Spleen (tissue), 11 donors: ENCODE measurements at regions not wholly inside any gene's neighbourhood (a gene's known extent, or its start where the extent isn't known, plus 50 kb on each side); places are given as distances from the start of the nearest gene placed in this dataset.
"Not testable (repeated sequence)": the region's sequence is repeated elsewhere in the genome, so short reads cannot be mapped to it uniquely, and the experiment has no call there.

Source experiments
- DNase-seq: peaks from one replicate; pipeline ENCODE4 v3.0.0-alpha.2; 2020
- H3K27ac ChIP-seq, 8 donors: fragments of 200-600 bp; sonication (generic) in 7 of 8; 1 replicate in 4 of 8; 2 replicates in 4 of 8; pipeline versions ENCODE4 v1.5.0 to v1.8.0; 2016 to 2021; ENCODE audit warnings: inconsistent platforms in 4 of 8, mild to moderate bottlenecking in 4 of 8, moderate library complexity in 1 of 8
- H3K27me3 ChIP-seq, 7 donors: fragments of 200-600 bp; sonication (generic) in 6 of 7; replicated peaks in 1 of 7; 1 replicate in 4 of 7; 2 replicates in 3 of 7; pipeline versions ENCODE4 v1.5.0 to v1.8.0; 2016 to 2021; ENCODE audit warnings: inconsistent platforms in 3 of 7, mild to moderate bottlenecking in 1 of 7
- H3K36me3 ChIP-seq, 6 donors: fragments of 200-600 bp; sonication (generic) in 5 of 6; 1 replicate in 4 of 6; 2 replicates in 2 of 6; pipeline versions ENCODE4 v1.5.0 to v1.8.0; 2016 to 2021; ENCODE audit warnings: inconsistent platforms in 2 of 6
- H3K4me1 ChIP-seq, 6 donors: fragments of 200-600 bp; sonication (generic) in 5 of 6; 1 replicate in 3 of 6; 2 replicates in 3 of 6; pipeline versions ENCODE4 v1.5.0 to v1.8.0; 2016 to 2021; ENCODE audit warnings: inconsistent platforms in 3 of 6
- H3K4me3 ChIP-seq, 8 donors: fragments of 200-600 bp; sonication (generic) in 7 of 8; 1 replicate in 4 of 8; 2 replicates in 4 of 8; pipeline versions ENCODE4 v1.5.0 to v1.8.0; 2016 to 2021; ENCODE audit warnings: inconsistent platforms in 4 of 8, mild to moderate bottlenecking in 4 of 8, moderate library complexity in 2 of 8
- H3K9me3 ChIP-seq, 8 donors: fragments of 200-600 bp; sonication (generic) in 7 of 8; 1 replicate in 4 of 8; 2 replicates in 4 of 8; pipeline versions ENCODE4 v1.5.0 to v1.8.0; 2016 to 2021; ENCODE audit warnings: inconsistent platforms in 4 of 8
- CTCF ChIP-seq, 11 experiments: fragments of 200-600 bp in 7 of 11; fragments of 450-650 bp in 4 of 11; sonication (generic) in 4 of 11; IDR thresholded peaks in 8 of 11; conservative IDR thresholded peaks in 3 of 11; 1 replicate in 7 of 11; 2 replicates in 4 of 11; pipeline versions ENCODE4 v1.4.0 to v1.8.0; 2016 to 2021; ENCODE audit warnings: antibody characterized with exemption in 11 of 11, inconsistent platforms in 4 of 11, mild to moderate bottlenecking in 1 of 11
- POLR2A ChIP-seq, 3 donors: fragments of 450-650 bp; IDR thresholded peaks; one replicate each; pipeline ENCODE4 v1.5.1; 2017; ENCODE audit warnings: antibody characterized with exemption in 3 of 3, mild to moderate bottlenecking in 1 of 3
- POLR2AphosphoS5 ChIP-seq, 3 donors: sonication (generic); formaldehyde crosslinking; IDR thresholded peaks; one replicate each; pipeline ENCODE4 v1.5.1; 2017; ENCODE audit warnings: antibody characterized with exemption in 3 of 3
- WGBS, 5 donors: extraction: QIAGEN DNeasy Blood & Tissue Kit in 3 of 5; methylation state at CpG; one replicate each; pipeline versions ENCODE4 v1.1.5 to v1.1.7; 2013 to 2018; 5-methylcytosine and 5-hydroxymethylcytosine counted together
- intact Hi-C: fragments of 100-400 bp; cut with DNase I; formaldehyde crosslinking; loops from one replicate; pipeline ENCODE4 v1.15.0; 2023; ENCODE audit warnings: low total_unique reads
- donor health status: healthy with polysubstance abuse.
- donor health status: DM: no; HTN: no; CAD: no; lungs with moderate emphysema.
- donor health status: DM: no; HTN: no; CAD: no.
- donor health status: Bipolar disorder and iron deficiency.
- donor health status: healthy.
- donor health status: DM: no; HTN: no; CAD: no.
- donor health status: DM: yes; HTN: yes; CAD: no.

GRCh38 chr16:22596445-22597045, 85.9 kb downstream of the NPIPB5 start:
- H3K27ac ChIP-seq, H3K4me3 ChIP-seq, H3K27me3 ChIP-seq, H3K9me3 ChIP-seq, H3K4me1 ChIP-seq, intact Hi-C loops, H3K36me3 ChIP-seq, DNase-seq: not testable (repeated sequence)
- no CpG with 5 or more reads among the region's 8 CpGs for WGBS, 5 donors

DNA sequence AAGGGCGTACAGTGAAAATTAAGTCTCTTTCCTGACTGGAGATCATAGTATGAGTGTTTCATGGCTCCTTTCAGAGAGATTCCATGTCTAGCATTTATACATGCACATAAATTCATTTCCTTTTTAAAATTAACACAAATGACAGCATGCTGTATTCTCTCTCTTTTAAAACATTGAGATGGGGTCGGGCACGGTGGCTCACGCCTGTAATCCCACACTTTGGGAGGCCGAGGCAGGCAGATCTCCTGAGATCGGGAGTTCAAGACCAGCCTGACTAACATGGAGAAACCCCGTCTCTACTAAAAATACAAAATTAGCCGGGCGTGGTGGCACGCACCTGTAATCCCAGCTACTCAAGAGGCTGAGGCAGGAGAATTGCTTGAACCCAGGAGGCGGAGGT, 93.1 kb downstream of the NPIPB5 start:
- H3K4me1 ChIP-seq, H3K27me3 ChIP-seq, intact Hi-C loops, DNase-seq, H3K27ac ChIP-seq, H3K9me3 ChIP-seq, H3K36me3 ChIP-seq, H3K4me3 ChIP-seq: not testable (repeated sequence)
- 87 to 100% (median 92%) methylated on average over 1 to 5 of the region's 11 CpGs; no CpG with 5 or more reads in 1 of the 5 donors for WGBS, 5 donors

- H3K36me3 ChIP-seq, H3K4me3 ChIP-seq, DNase-seq, H3K27me3 ChIP-seq, H3K27ac ChIP-seq, intact Hi-C loops, H3K9me3 ChIP-seq, H3K4me1 ChIP-seq: not testable (repeated sequence)
These were observed 95.9 kb downstream of the NPIPB5 start for GRCh38 chr16:22606619-22607018.

DNA sequence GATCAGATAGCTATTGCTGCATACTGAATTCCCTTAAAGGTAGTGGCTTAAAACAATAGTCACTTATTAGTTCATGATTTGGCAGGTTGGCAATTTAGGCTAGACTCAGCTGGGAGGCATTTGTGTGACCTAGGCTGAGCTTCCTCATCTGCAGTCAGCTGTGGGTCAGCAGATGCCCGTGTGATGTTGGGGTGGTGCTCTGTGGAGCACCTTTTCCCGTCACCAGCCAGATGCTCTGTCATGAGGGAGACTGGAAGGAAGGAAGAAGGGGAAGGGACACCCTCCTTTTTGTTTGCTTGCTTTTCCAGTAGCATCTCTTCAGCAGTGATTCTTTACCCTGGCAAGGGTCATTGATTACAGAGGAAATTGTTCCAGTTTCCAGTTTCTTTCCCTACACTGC, 99.1 kb downstream of the NPIPB5 start:
- DNase-seq, intact Hi-C loops, H3K4me1 ChIP-seq, H3K36me3 ChIP-seq, H3K4me3 ChIP-seq, H3K27me3 ChIP-seq, H3K27ac ChIP-seq: not testable (repeated sequence)
- H3K9me3 ChIP-seq, result peaks cover 0 to 12% (median 7%) of the 10 kb centered on the region in 8 donors
- WGBS, 5 donors, result 33 to 63% (median 47%) methylated on average over 1 of the region's 2 CpGs; no CpG with 5 or more reads in 2 of the 5 donors

- WGBS, 5 donors, result 85 to 92% (median 86%) methylated on average over 4 of the region's 4 CpGs
- intact Hi-C loops, result not testable (repeated sequence)
These were observed 100.4 kb downstream of the NPIPB5 start for GRCh38 chr16:22611128-22611527.

DNA sequence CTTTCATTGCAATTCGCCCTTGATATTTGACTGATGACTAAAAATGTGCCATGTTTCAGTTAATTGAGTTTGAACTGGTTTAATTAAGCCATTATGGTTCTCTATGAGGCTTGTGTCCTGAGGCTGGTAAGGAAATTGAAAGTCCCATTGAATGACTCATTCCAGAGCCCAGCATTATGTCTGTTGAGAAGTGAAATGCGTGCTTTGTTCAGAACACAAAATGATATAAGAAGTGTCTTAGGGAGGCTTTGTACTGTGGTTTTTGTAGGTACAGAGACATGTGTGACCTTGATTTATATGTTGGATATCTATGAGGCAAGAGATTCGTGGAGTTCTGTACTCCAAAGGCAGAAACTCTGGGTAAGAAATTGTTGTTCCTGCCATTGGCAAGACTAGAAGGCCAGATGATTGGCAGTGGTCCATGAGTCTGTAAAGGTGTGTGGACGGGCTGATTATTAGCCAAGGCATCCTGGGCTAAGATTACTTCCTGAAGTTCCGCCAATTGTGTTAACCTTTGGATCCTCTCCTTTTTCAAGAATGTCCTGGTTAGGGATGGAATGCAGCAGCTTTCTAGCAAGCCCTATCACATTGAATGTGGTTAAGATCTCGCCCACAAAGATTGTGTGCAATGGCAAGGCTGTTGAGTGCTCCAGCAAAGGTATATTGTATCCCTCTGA, 103.7 kb downstream of the NPIPB5 start:
- peaks cover 0 to 12% (median 7%) of the 10 kb centered on the region in 8 donors for H3K9me3 ChIP-seq
- no peaks in the 10 kb centered on the region for H3K36me3 ChIP-seq
- intact Hi-C loops, result no loop called here
- no peaks in the 10 kb centered on the region for H3K4me1 ChIP-seq
- 75 to 89% (median 80%) methylated on average over 6 of the region's 6 CpGs for WGBS, 5 donors
- no peak for TF ChIP-seq POLR2AphosphoS5 (IDR thresholded peaks at IDR 0.05)
- TF ChIP-seq CTCF (IDR thresholded peaks at IDR 0.05 in 8 of 11, conservative IDR thresholded peaks at IDR 0.05 in 3 of 11), result no peak
- no peak for TF ChIP-seq POLR2A (IDR thresholded peaks at IDR 0.05)
- no peak overlapping the region for H3K4me3 ChIP-seq
- no peak overlapping the region for H3K27ac ChIP-seq
- no peaks in the 10 kb centered on the region for H3K27me3 ChIP-seq
- DNase-seq, result no peak

More at GRCh38 chr16:22611128-22611527, 100.4 kb downstream of the NPIPB5 start:
- H3K4me3 ChIP-seq, H3K36me3 ChIP-seq, H3K27ac ChIP-seq, DNase-seq, H3K27me3 ChIP-seq, H3K4me1 ChIP-seq: not testable (repeated sequence)
- peaks cover 0 to 12% (median 7%) of the 10 kb centered on the region in 8 donors for H3K9me3 ChIP-seq
